ENCODE measurements at regions not wholly inside any gene's neighbourhood (a gene's known extent, or its start where the extent isn't known, plus 50 kb on each side); places are given as distances from the start of the nearest gene placed in this dataset.

DNA sequence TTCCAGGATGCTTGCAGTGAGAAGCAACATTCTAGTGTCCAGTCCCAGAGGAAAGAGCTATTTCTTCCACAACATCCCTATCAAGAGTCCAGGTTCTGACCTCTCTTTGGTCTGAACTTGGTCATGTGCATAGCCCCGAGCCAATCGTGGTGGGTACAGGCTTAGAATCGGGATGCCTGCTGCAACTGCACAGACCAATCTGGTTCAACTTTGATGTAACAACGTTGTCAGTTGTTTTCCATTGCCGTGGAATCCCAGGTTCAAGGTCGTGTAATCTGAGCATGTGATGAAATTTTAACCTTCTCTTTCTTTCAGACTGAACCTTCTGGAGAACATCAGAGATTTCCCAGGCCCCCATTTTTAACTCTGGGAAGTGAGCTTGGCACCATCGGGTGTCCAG lies 130.5 kb downstream of the ANKRD60 start:
- no peak for TF ChIP-seq TCF7L2 (IDR thresholded peaks at IDR 0.05; ENCODE audit: borderline replicate concordance, extremely low read depth, insufficient read depth, insufficient read length)
- TF ChIP-seq EGR1 (IDR thresholded peaks at IDR 0.05; ENCODE audit: low read depth): no peak
- no peak for TF ChIP-seq POLR2AphosphoS5 (IDR thresholded peaks at IDR 0.05; ENCODE audit: low read depth, low read length)
- no peak for TF ChIP-seq CEBPB (IDR thresholded peaks at IDR 0.05; ENCODE audit: low read depth)
- TF ChIP-seq CBX3 (IDR thresholded peaks at IDR 0.05; ENCODE audit: low read depth): no peak
- no peak for TF ChIP-seq SP1 (IDR thresholded peaks at IDR 0.05; ENCODE audit: low read depth)
- TF ChIP-seq RAD21 (IDR thresholded peaks at IDR 0.05; ENCODE audit: low read depth): no peak
- no peak for TF ChIP-seq SRF (IDR thresholded peaks at IDR 0.05; ENCODE audit: low read depth)
- TF ChIP-seq FOSL1 (IDR thresholded peaks at IDR 0.05; ENCODE audit: low read depth): no peak
- TF ChIP-seq EZH2 (IDR thresholded peaks at IDR 0.05): no peak
- TF ChIP-seq YY1 (IDR thresholded peaks at IDR 0.05; ENCODE audit: extremely low read depth, insufficient replicate concordance, low read depth, low read length): no peak
- no peak for TF ChIP-seq POLR2A (IDR thresholded peaks at IDR 0.05; ENCODE audit: borderline replicate concordance, extremely low read depth, insufficient read depth, insufficient read length)
- TF ChIP-seq, protein P1, sequence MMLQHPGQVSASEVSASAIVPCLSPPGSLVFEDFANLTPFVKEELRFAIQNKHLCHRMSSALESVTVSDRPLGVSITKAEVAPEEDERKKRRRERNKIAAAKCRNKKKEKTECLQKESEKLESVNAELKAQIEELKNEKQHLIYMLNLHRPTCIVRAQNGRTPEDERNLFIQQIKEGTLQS (IDR thresholded peaks at IDR 0.05): no peak
- no peak for TF ChIP-seq ZNF274 (IDR thresholded peaks at IDR 0.05; ENCODE audit: low read depth, low read length)
- TF ChIP-seq, protein P2, sequence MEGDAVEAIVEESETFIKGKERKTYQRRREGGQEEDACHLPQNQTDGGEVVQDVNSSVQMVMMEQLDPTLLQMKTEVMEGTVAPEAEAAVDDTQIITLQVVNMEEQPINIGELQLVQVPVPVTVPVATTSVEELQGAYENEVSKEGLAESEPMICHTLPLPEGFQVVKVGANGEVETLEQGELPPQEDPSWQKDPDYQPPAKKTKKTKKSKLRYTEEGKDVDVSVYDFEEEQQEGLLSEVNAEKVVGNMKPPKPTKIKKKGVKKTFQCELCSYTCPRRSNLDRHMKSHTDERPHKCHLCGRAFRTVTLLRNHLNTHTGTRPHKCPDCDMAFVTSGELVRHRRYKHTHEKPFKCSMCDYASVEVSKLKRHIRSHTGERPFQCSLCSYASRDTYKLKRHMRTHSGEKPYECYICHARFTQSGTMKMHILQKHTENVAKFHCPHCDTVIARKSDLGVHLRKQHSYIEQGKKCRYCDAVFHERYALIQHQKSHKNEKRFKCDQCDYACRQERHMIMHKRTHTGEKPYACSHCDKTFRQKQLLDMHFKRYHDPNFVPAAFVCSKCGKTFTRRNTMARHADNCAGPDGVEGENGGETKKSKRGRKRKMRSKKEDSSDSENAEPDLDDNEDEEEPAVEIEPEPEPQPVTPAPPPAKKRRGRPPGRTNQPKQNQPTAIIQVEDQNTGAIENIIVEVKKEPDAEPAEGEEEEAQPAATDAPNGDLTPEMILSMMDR (IDR thresholded peaks at IDR 0.05 in 2 of 3, conservative IDR thresholded peaks at IDR 0.05 in 1 of 3; ENCODE audit: borderline replicate concordance in 1 of 3, insufficient read depth in 1 of 3, low read depth in 2 of 3, low read length in 2 of 3): no peak
- Histone ChIP-seq H2AFZ (ENCODE audit: low read depth, low read length, poor library complexity, severe bottlenecking) (no peak overlapping the region), H3K27ac (ENCODE audit: low read depth, low read length) (no peak overlapping the region), H3K36me3 (ENCODE audit: control insufficient read depth in 1 of 2, insufficient read depth in 2 of 2, low read length in 2 of 2) (no peaks in the 10 kb centered on the region), H3K4me3 (replicated peaks in 1 of 2; ENCODE audit: low read depth in 1 of 2, low read length in 2 of 2) (no peak overlapping the region), H3K27me3 (ENCODE audit: insufficient read depth, low read length) (peaks cover 43% of the 10 kb centered on the region), H3K4me1 (ENCODE audit: control insufficient read depth in 1 of 2, insufficient read depth in 2 of 2, low read length in 2 of 2) (no peaks in the 10 kb centered on the region), H3K4me2 (ENCODE audit: low read length) (no peak overlapping the region), H3K9me2 (ENCODE audit: insufficient read depth) (no peaks in the 10 kb centered on the region), H3K9me3 (ENCODE audit: control insufficient read depth in 1 of 2, insufficient read depth in 1 of 2, low read depth in 1 of 2, low read length in 2 of 2) (no peaks in the 10 kb centered on the region), H4K20me1 (ENCODE audit: insufficient read depth) (no peaks in the 10 kb centered on the region), H3K79me2 (ENCODE audit: insufficient read depth, low read length) (no peaks in the 10 kb centered on the region), H3K9ac (ENCODE audit: low read length) (no peak overlapping the region)
- POLR2A ChIA-PET: no interaction called here
- RAD21 ChIA-PET (ENCODE audit: low non-redundant PET in 1 of 2, low total read pairs in 2 of 2, uncharacterized antibody in 2 of 2, unreplicated experiment in 2 of 2): no interaction called here
- DNase-seq (ENCODE audit: low read depth, low spot score) (no peak), ATAC-seq (no peak)
- intact Hi-C loops (cut with micrococcal nuclease): no loop called here
- CTCF ChIA-PET: no interaction called here
- no TSS peak for BruUV-seq (replicated peaks)

Data from HCT116 (cell line).